Activated CD4-positive, alpha-beta T cell treated with anti-CD3 and anti-CD28 coated beads, Interleukin-2, amount 10 ng/mL, durations not matched to agents 24 days and 14 days (primary cell): ENCODE measurements at regions not wholly inside any gene's neighbourhood (a gene's known extent, or its start where the extent isn't known, plus 50 kb on each side); places are given as distances from the start of the nearest gene placed in this dataset.

Source experiments
- DNase-seq: peaks from one replicate; pipeline ENCODE4 v3.0.0; 2022
- H3K27ac Mint-ChIP-seq: one replicate; pipeline ENCODE4 v1.8.0; 2022; ENCODE audit warnings: mild to moderate bottlenecking, mixed read lengths
- H3K27me3 Mint-ChIP-seq: one replicate; pipeline ENCODE4 v1.8.0; 2022; ENCODE audit warnings: mixed read lengths
- H3K36me3 Mint-ChIP-seq: one replicate; pipeline ENCODE4 v1.8.0; 2022; ENCODE audit warnings: low read depth, mild to moderate bottlenecking, mixed read lengths
- H3K4me1 Mint-ChIP-seq: one replicate; pipeline ENCODE4 v1.8.0; 2021; ENCODE audit warnings: mixed read lengths
- H3K4me3 Mint-ChIP-seq: one replicate; pipeline ENCODE4 v1.8.0; 2022; ENCODE audit warnings: mild to moderate bottlenecking, moderate library complexity, mixed read lengths
- H3K9me3 Mint-ChIP-seq: one replicate; pipeline ENCODE4 v1.8.0; 2021; ENCODE audit warnings: mixed read lengths
- intact Hi-C: fragments of 100-400 bp; cut with micrococcal nuclease; formaldehyde crosslinking; loops from one replicate; pipeline ENCODE4 v1.15.1; 2023

DNA sequence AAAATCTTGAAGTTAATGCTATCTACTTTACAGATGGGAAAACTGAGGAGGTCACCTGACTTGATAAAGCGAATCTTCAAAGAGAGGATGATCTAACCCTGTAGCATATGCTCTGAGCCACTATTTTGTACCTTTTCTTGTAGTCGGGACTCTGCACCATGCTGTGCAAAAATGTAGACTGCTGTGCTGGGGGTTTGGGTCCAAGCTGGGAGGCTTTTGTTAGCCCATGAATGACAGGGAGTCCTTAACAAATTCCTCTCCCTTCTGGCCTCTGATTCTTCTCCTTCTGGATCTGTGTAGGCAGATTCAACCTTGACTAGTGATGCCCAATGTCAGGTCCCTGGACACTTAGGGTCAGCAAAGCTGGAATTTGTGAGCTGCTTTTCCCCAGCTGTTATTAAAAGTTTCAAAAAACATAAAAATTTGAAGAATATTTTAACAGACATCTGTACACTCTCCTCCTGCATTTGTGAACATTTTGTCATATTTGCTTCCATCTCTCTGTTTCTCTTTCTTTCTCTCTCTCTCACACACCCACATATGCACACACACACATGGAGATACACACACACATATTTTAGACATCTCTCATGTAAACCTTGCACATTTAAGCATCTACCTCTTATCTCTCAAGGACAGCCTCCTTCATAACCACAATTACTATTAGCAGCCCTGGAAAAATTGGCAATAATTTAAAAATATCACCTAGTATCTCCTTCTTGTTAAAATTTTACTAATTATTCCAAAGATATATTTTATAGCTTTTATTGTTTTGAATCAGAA is 335.0 kb upstream of the TRIB2 start:
- DNase-seq, result no peak
- intact Hi-C loops, result no loop called here
- peaks cover 7% of the 10 kb centered on the region for H3K9me3 Mint-ChIP-seq
- H3K27ac Mint-ChIP-seq, result no peak overlapping the region
- no peaks in the 10 kb centered on the region for H3K36me3 Mint-ChIP-seq
- H3K27me3 Mint-ChIP-seq, result no peaks in the 10 kb centered on the region
- H3K4me1 Mint-ChIP-seq, result no peaks in the 10 kb centered on the region
- no peak overlapping the region for H3K4me3 Mint-ChIP-seq

DNA sequence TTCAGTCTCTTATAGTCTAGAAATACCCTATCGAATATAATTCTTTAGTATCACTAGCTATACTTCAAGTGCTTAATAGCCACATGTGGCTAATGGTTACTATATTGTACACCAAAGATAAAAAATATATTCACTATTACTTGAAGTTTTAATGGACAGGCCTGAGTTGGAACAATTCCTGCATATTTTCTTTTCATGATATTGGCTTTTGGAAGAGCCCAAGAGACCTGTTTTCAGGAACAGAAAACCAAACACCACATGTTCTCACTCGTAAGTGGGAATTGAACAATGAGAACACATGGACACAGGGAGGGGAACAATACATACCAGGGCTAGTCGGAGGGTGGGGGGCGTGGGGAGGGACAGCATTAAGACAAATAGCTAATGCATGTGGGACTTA is 334.4 kb upstream of the TRIB2 start:
- intact Hi-C loops, result no loop called here
- Mint-ChIP-seq H3K4me1 (no peaks in the 10 kb centered on the region), H3K9me3 (peaks cover 7% of the 10 kb centered on the region), H3K27ac (no peak overlapping the region), H3K27me3 (no peaks in the 10 kb centered on the region), H3K36me3 (no peaks in the 10 kb centered on the region), H3K4me3 (no peak overlapping the region)
- no peak for DNase-seq

DNA sequence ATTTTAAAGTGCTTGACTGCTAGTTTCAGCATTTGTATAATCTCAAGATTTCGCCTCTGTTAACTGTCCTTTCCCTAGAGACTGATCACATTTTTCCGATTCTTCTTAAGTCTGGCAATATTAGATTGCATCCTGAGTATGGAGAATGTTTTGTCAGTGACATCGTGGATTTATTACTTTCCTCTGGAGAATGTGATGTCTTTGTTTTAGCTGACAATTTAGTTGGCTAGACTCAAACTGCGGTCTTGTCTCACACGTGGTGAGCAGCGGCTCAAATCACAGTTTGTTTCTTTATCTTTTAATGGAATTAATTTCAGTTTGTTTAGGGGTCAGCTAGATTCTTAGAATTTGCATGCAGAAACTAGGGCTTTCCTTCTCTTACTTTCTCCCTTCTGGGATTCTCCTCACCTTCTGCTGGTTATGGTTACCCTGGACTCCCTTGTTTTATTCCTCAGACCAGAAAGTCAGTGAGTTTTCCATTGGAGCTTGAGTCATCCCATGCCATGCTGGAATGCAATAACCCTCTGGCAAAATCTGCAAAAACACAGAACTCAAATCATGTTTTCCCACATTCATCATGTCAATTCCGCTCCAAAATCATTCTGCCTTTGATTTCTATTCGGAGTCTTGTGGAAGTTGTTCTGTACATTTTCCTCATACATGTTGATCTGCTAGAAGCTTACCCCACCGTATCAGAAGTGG is 327.2 kb upstream of the TRIB2 start:
- H3K27me3 Mint-ChIP-seq, result peaks cover 20% of the 10 kb centered on the region
- no peak overlapping the region for H3K4me3 Mint-ChIP-seq
- DNase-seq, result no peak
- H3K4me1 Mint-ChIP-seq, result no peaks in the 10 kb centered on the region
- no peaks in the 10 kb centered on the region for H3K36me3 Mint-ChIP-seq
- H3K27ac Mint-ChIP-seq, result no peak overlapping the region
- H3K9me3 Mint-ChIP-seq, result peaks cover 10% of the 10 kb centered on the region
- intact Hi-C loops, result no loop called here

DNA sequence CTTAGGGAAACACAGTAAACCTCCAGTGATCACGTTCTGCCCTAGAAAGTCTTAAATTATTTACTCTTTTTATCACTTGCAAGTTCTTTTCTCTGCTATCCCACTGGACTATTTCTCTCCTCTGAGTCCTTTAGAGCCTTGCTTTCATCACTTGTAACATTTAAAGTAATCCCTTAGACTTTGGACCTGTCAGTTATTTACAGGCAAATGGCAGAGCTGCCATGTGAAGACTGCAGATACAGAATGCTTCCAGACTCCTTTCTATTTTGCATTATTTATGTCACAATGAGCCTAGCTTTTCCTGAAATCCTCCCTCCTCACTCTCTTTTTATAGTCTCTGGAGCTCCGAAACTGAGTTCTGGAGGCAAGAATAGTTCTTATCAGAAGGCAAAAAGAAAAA is 325.6 kb upstream of the TRIB2 start:
- Mint-ChIP-seq H3K27me3 (peaks cover 22% of the 10 kb centered on the region), H3K27ac (no peak overlapping the region), H3K9me3 (peaks cover 10% of the 10 kb centered on the region), H3K36me3 (no peaks in the 10 kb centered on the region), H3K4me3 (no peak overlapping the region), H3K4me1 (peaks cover 4% of the 10 kb centered on the region)
- DNase-seq, result no peak
- intact Hi-C loops, result no loop called here

DNA sequence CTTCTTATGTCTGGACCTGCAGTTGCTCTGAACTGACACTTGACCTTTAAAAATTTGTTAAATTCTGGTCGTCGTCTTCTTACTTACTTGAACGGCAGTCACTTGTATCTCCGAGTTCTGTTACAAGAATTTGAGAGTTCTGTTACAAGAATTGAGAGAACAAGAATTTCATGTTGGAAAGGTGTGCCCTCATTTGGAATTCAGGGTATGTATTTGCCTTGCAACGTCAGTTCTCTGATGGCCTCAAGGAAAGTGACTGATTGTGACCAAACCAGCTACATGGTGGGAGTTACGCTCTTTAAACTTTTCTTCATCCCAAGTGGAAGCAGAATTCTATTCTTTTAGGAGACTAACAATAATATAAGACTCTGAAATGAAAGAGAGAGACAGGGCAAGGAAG is 320.0 kb upstream of the TRIB2 start:
- H3K36me3 Mint-ChIP-seq, result no peaks in the 10 kb centered on the region
- H3K27me3 Mint-ChIP-seq, result peaks cover 30% of the 10 kb centered on the region
- no peak overlapping the region for H3K4me3 Mint-ChIP-seq
- intact Hi-C loops, result no loop called here
- peaks cover 4% of the 10 kb centered on the region for H3K4me1 Mint-ChIP-seq
- H3K9me3 Mint-ChIP-seq, result no peaks in the 10 kb centered on the region
- DNase-seq, result no peak
- no peak overlapping the region for H3K27ac Mint-ChIP-seq

DNA sequence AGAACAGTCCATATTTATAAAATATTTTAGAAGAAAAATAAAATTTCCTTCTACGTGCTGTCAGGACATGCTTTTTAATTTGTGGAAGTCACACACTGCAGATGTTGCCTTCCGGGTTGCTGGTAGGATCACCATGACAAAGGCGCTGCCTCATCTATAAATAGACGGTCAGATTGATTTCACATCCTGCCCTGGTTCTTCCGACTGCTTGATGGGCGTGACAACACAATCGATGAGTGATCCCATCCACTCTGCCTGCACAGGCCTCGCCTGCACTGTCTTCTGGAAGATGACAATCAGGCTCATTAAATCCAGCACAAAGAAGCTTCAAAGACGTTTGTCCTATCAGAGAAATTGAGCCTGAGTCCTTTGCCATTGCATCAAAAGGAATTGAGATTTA is 318.9 kb upstream of the TRIB2 start:
- Mint-ChIP-seq H3K36me3 (peaks cover under 1% of the 10 kb centered on the region), H3K4me3 (no peak overlapping the region)

DNA sequence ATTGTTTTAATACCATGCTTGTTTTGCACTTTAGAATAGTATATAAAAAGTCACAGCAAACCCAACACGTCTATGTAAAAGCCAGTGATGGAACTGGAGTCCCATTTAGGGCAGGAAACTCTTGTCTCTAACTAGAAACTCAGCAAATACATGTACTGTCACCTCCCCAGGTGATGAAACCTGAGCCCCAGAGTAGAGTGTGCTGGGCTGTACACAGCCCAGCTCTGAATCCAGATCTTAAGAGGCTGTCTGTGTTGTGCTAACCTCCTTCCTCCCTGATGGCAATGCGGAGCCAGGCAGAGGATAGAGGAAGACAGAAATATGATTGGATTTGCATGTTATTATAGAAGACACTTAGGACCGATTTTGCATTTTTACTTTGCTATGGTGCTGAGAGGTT is 317.5 kb upstream of the TRIB2 start:
- Mint-ChIP-seq H3K4me1 (peaks cover 4% of the 10 kb centered on the region), H3K4me3 (no peak overlapping the region), H3K27ac (no peak overlapping the region), H3K36me3 (peaks cover 5% of the 10 kb centered on the region), H3K9me3 (peaks cover 12% of the 10 kb centered on the region), H3K27me3 (peaks cover 30% of the 10 kb centered on the region)
- intact Hi-C loops, result no loop called here
- DNase-seq, result no peak

More for the DNA sequence above, 318.9 kb upstream of the TRIB2 start:
- intact Hi-C loops, result no loop called here
- Mint-ChIP-seq H3K27ac (no peak overlapping the region), H3K9me3 (peaks cover 6% of the 10 kb centered on the region), H3K27me3 (peaks cover 30% of the 10 kb centered on the region), H3K4me1 (peaks cover 4% of the 10 kb centered on the region)
- DNase-seq, result no peak

DNA sequence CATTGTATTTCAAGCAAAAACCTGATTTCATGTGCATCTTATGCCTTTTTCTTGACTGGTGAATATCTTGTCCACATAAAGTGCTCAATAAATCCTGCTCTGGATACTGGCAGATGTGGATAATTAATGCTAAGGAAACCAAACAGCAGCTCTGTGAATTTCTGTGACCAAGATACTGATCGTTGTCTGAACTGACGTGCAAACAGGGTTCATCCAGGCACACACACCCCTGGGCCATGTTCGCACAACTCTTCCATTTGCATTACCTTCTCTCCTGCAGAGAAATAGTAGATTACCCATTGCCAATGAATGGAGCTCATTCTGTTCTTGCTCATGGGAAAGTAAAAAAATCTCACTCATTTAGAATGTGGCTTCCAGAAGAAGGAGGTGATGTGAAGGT is 316.2 kb upstream of the TRIB2 start:
- intact Hi-C loops, result no loop called here
- Mint-ChIP-seq H3K27ac (no peak overlapping the region), H3K27me3 (peaks cover 30% of the 10 kb centered on the region), H3K4me3 (no peak overlapping the region), H3K4me1 (no peaks in the 10 kb centered on the region), H3K9me3 (peaks cover 17% of the 10 kb centered on the region), H3K36me3 (peaks cover 5% of the 10 kb centered on the region)
- DNase-seq, result no peak

DNA sequence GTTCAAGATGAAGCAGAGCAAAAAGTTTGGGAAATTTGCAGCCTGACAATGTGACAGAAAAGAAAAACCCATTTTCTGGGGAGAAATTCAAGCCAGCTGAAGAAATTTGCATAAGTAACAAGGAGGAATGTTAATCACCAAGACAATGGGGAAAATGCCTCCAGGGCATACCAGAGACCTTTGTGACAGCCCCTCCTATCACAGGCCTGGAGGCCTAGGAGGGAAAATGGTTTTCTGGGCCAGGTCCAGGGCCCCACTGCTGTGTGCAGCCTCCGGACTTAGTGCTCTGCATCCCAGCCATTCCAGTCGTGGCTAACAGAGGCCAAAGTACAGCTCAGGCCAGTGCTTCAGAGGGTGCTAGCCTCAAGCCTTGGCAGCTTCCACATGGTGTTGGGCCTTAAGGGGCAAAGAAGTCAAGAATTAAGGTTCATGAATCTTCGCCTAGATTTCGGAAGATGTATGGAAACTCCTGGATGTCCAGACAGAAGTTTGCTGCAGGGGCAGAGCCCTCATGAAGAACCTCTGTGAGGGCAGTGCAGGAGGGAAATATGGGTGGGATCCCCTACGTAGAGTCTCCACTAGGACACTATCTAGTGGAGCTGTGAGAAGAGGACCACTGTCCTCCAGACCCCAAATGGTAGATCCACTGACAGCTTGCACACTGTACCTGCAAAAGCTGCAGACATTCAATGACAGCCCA is 314.1 kb upstream of the TRIB2 start:
- H3K4me1 Mint-ChIP-seq, result no peaks in the 10 kb centered on the region
- no peak overlapping the region for H3K27ac Mint-ChIP-seq
- no peak overlapping the region for H3K4me3 Mint-ChIP-seq

DNA sequence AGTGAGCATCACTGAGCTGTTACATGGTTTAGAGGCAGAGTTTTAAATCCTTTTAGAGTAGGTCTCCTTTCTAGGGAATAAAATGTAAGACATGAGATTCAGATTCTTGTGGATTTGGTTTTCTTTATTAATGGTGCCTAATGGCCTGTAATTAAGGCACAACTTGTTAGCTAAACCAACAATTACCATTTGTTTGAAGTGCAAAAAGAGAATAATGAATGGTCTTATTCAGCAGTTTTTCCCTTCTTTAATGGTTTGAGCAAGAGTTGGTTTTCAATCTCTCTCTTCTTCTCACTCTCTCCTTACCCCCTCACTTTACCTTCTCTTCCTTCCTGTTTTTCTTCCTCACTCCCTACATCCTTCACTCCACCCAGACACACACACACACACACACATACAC is 312.2 kb upstream of the TRIB2 start:
- H3K4me3 Mint-ChIP-seq, result no peak overlapping the region
- H3K9me3 Mint-ChIP-seq, result peaks cover 28% of the 10 kb centered on the region
- DNase-seq, result no peak
- H3K4me1 Mint-ChIP-seq, result no peaks in the 10 kb centered on the region
- intact Hi-C loops, result no loop called here
- H3K36me3 Mint-ChIP-seq, result peaks cover 5% of the 10 kb centered on the region
- H3K27me3 Mint-ChIP-seq, result peaks cover 18% of the 10 kb centered on the region
- H3K27ac Mint-ChIP-seq, result no peak overlapping the region

More for the DNA sequence above, 314.1 kb upstream of the TRIB2 start:
- intact Hi-C loops, result no loop called here
- Mint-ChIP-seq H3K9me3 (peaks cover 22% of the 10 kb centered on the region), H3K36me3 (peaks cover 5% of the 10 kb centered on the region), H3K27me3 (peaks cover 21% of the 10 kb centered on the region)
- no peak for DNase-seq

DNA sequence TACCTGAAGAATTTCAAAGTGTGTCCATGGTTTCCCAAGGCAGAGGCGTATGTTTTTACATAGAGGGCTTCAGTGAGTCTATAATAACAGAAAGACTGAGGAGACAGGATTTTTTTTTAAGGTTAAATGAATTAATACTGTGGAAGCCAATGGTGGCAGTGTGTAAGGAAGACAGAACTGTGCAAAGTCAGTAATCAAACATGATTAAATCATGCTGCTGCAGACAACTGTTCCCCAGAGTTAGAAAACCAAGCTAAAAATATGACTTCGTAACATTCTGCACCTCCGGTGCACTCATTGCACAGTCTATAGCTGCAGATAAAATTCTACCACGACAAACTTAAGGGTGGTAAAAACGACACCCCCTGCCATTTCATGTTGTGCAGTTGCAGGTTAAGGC is 309.6 kb upstream of the TRIB2 start:
- no peak overlapping the region for H3K27ac Mint-ChIP-seq
- H3K9me3 Mint-ChIP-seq, result peaks cover 31% of the 10 kb centered on the region
- peaks cover 2% of the 10 kb centered on the region for H3K27me3 Mint-ChIP-seq
- peaks cover 6% of the 10 kb centered on the region for H3K4me1 Mint-ChIP-seq
- H3K4me3 Mint-ChIP-seq, result no peak overlapping the region
- intact Hi-C loops, result no loop called here
- no peak for DNase-seq
- H3K36me3 Mint-ChIP-seq, result peaks cover 9% of the 10 kb centered on the region

DNA sequence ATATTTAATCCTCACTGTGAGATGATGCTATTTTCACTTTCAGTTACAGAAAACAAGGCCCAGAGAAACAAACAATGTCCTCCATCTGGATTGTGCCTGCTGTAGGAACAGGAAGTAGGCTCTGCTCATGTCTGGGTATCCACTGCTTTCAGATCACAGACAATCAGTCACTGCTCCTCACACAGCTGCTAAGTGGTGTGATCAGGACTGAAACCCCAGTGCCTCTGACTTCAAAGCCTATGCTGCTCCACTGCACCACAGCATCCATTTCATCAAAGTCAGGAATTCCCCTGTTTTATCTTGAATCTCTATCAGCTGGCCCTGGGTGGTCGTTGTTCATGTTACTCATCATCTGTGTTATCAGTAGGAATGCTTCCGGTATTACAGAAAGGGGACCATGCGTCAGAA is 303.8 kb upstream of the TRIB2 start:
- Mint-ChIP-seq H3K9me3 (peaks cover 12% of the 10 kb centered on the region), H3K36me3 (peaks cover 8% of the 10 kb centered on the region), H3K4me1 (peaks cover 46% of the 10 kb centered on the region), H3K4me3 (peak overlapping the region; percentile 70), H3K27me3 (peaks cover 2% of the 10 kb centered on the region), H3K27ac (peak overlapping the region; percentile 80)
- intact Hi-C loops, result loop anchor here (2.0 to 10.0 kb wide), 6 partner anchors 18 to 442 kb away; no protein-coding TSS in a partner anchor
- DNase-seq, result peak; percentile 86

DNA sequence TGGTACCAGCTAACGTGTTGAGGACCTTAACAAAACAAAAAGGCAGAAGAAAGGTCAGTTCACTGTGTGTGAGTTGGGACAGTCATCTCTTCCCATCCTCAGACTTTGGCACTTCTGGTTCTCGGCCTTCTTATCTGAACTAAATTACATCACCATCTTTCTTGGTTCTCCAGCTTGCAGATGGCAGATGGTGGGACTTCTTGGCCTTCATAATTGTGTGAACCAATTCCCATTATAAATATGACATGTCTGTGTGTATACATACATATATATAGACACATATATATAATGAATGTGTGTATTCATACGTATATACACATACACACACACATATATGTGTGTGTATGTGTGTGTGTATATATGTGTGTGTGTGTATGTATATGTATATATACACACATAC is 301.2 kb upstream of the TRIB2 start:
- intact Hi-C loops, result loop anchor here (10.0 kb wide), 2 partner anchors 411 to 439 kb away; no protein-coding TSS in a partner anchor
- H3K9me3 Mint-ChIP-seq, result no peaks in the 10 kb centered on the region
- no peak overlapping the region for H3K4me3 Mint-ChIP-seq
- DNase-seq, result no peak
- no peaks in the 10 kb centered on the region for H3K27me3 Mint-ChIP-seq
- peaks cover 5% of the 10 kb centered on the region for H3K36me3 Mint-ChIP-seq
- peaks cover 51% of the 10 kb centered on the region for H3K4me1 Mint-ChIP-seq
- H3K27ac Mint-ChIP-seq, result no peak overlapping the region

DNA sequence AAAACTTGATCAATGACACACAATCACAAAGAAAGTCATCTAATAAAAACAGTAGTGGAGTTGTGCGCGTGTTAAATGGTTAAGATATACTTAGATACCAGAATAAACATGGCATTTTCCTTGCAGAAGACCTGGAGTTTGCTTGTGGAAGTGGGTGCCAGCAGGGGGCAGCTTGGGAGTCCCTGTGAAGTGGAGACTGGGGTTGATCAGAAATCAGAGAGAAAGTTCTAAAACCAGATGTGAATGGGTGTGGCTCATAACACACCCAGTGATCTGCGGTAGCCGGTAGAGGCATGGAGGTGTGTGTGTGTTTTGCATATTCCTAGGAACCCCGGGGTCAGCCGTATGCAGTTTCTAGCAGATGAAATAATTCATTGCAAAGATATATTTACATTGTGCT is 300.1 kb upstream of the TRIB2 start:
- H3K9me3 Mint-ChIP-seq, result no peaks in the 10 kb centered on the region
- H3K27me3 Mint-ChIP-seq, result no peaks in the 10 kb centered on the region
- H3K27ac Mint-ChIP-seq, result peak overlapping the region; percentile 25
- H3K4me1 Mint-ChIP-seq, result peaks cover 54% of the 10 kb centered on the region
- peak; percentile 86 for DNase-seq
- intact Hi-C loops, result loop anchor here (1.0 to 10.0 kb wide), 3 partner anchors 301 to 438 kb away; no protein-coding TSS in a partner anchor
- peaks cover 4% of the 10 kb centered on the region for H3K36me3 Mint-ChIP-seq
- peak overlapping the region; percentile 4 for H3K4me3 Mint-ChIP-seq
